ENCODE measurements at regions not wholly inside any gene's neighbourhood (a gene's known extent, or its start where the extent isn't known, plus 50 kb on each side); places are given as distances from the start of the nearest gene placed in this dataset.

DNA sequence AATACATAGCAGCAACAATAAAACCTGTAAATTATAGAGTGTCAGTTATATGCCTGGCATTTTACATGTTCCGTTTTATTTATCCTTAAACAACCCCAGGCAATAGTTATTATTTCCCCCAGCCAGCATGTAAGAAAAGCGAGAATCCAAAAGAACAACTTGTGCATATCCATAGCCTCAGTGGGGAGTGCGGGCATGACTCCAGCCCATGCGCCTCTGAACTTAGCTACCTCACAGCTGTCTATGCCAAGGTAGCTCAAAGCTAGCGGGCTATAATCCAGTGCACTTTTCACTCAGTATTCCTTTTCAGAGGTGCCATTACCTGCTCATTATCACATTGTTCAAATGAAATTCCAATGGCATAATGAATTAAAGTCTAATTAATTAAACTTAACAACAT lies 257.3 kb upstream of the EDNRA start:
- ATAC-seq, result no peak
- TF ChIP-seq SNAI2 (CRISPR knock-in tag; IDR thresholded peaks at IDR 0.05), result no peak
- no peak for TF ChIP-seq TSHZ2 (CRISPR knock-in tag; IDR thresholded peaks at IDR 0.05)
- no peak for TF ChIP-seq GLIS3 (CRISPR knock-in tag; IDR thresholded peaks at IDR 0.05)
- no peak for TF ChIP-seq RARB (CRISPR knock-in tag; IDR thresholded peaks at IDR 0.05)
- TF ChIP-seq ZNF565 (CRISPR knock-in tag; conservative IDR thresholded peaks at IDR 0.05; ENCODE audit: low read depth), result no peak
- no peak for TF ChIP-seq PATZ1 (CRISPR knock-in tag; IDR thresholded peaks at IDR 0.05; ENCODE audit: borderline replicate concordance)
- TF ChIP-seq TOX (CRISPR knock-in tag; IDR thresholded peaks at IDR 0.05; ENCODE audit: borderline replicate concordance), result no peak
- TF ChIP-seq ZNF8 (CRISPR knock-in tag; IDR thresholded peaks at IDR 0.05), result no peak
- no peak for TF ChIP-seq ZFP30 (CRISPR knock-in tag; IDR thresholded peaks at IDR 0.05)
- TF ChIP-seq CREB5 (CRISPR knock-in tag; IDR thresholded peaks at IDR 0.05; ENCODE audit: low read depth), result no peak
- no peak for TF ChIP-seq ARNTL (CRISPR knock-in tag; IDR thresholded peaks at IDR 0.05; ENCODE audit: borderline replicate concordance, low read depth)
- no peak for TF ChIP-seq ISL1 (CRISPR knock-in tag; IDR thresholded peaks at IDR 0.05)

DNA sequence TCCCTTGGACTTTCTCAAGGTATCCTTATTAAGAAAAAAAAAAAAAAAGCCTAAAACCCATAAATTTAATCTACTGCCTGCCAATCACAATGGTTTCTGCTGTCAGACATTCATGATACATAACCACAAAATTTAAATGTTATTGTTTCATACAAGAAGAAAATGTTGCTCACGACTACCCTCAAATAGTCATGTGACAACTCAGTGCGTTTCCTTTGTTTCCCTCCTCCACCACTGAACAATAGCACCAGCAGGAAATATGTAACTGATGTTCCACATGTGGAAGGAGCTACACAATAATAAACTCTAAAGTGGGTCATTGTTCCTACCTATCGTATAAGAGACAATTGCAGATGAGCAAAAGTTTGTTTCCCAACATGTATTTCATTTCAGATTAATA lies 244.1 kb upstream of the EDNRA start:
- no peak for ATAC-seq
- TF ChIP-seq RARB (CRISPR knock-in tag; IDR thresholded peaks at IDR 0.05), result no peak
- TF ChIP-seq BACH2 (CRISPR knock-in tag; IDR thresholded peaks at IDR 0.05; ENCODE audit: borderline replicate concordance), result no peak
- TF ChIP-seq CREB5 (CRISPR knock-in tag; IDR thresholded peaks at IDR 0.05; ENCODE audit: low read depth), result no peak
- TF ChIP-seq TSHZ2 (CRISPR knock-in tag; IDR thresholded peaks at IDR 0.05), result no peak
- no peak for TF ChIP-seq ZFP30 (CRISPR knock-in tag; IDR thresholded peaks at IDR 0.05)
- TF ChIP-seq PPARA (CRISPR knock-in tag; IDR thresholded peaks at IDR 0.05; ENCODE audit: borderline replicate concordance), result no peak
- TF ChIP-seq ZNF565 (CRISPR knock-in tag; conservative IDR thresholded peaks at IDR 0.05; ENCODE audit: low read depth), result no peak
- no peak for TF ChIP-seq GLIS3 (CRISPR knock-in tag; IDR thresholded peaks at IDR 0.05)
- TF ChIP-seq OSR1 (CRISPR knock-in tag; IDR thresholded peaks at IDR 0.05), result no peak
- no peak for TF ChIP-seq SNAI2 (CRISPR knock-in tag; IDR thresholded peaks at IDR 0.05)
- no peak for TF ChIP-seq ZFP3 (CRISPR knock-in tag; IDR thresholded peaks at IDR 0.05)

DNA sequence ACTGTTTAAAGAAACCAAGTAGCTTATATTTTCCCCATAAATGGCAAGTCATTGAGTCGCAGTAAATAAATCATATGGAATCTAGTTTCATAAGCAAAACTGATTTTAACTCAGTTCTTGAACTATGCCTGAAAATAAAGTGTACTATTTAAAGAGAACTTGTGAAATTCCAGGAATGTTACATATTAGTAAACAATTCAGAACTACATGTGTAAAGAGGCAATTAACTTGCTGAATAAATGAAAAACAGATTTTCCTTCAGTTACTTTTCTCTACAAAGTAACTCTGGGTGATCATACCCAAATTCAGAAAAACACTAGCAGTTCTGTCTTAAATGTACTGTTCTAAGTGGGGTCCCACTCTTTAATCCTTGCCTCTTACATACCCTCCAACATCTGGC lies 236.1 kb upstream of the EDNRA start:
- no peak for ATAC-seq
- TF ChIP-seq PPARA (CRISPR knock-in tag; IDR thresholded peaks at IDR 0.05; ENCODE audit: borderline replicate concordance), result no peak
- no peak for TF ChIP-seq ZC3H10 (CRISPR knock-in tag; IDR thresholded peaks at IDR 0.05)
- TF ChIP-seq CSDC2 (CRISPR knock-in tag; IDR thresholded peaks at IDR 0.05), result no peak
- TF ChIP-seq RARB (CRISPR knock-in tag; IDR thresholded peaks at IDR 0.05), result no peak
- TF ChIP-seq SNAI2 (CRISPR knock-in tag; IDR thresholded peaks at IDR 0.05), result no peak
- no peak for TF ChIP-seq TCF4 (CRISPR knock-in tag; IDR thresholded peaks at IDR 0.05; ENCODE audit: borderline replicate concordance)
- no peak for TF ChIP-seq ZFP3 (CRISPR knock-in tag; IDR thresholded peaks at IDR 0.05)
